Kidney (tissue), 13 donors: ENCODE measurements at regions not wholly inside any gene's neighbourhood (a gene's known extent, or its start where the extent isn't known, plus 50 kb on each side); places are given as distances from the start of the nearest gene placed in this dataset.

ENCODE experiments used
- DNase-seq, 5 donors: peaks; one replicate each; pipeline ENCODE4 v3.0.0-alpha.2; 2013 to 2020
- FAIRE-seq: peaks from 2 replicates; lab custom pipeline; 2012; peaks lifted over from hg19 to GRCh38; lab: Jason Lieb, UNC
- H3K27ac ChIP-seq, 2 donors: one replicate each; pipeline ENCODE4 v1.7.0; 2013; ENCODE audit warnings: low read depth in 2 of 2, low read length in 2 of 2, inconsistent platforms in 1 of 2
- H3K27me3 ChIP-seq: one replicate; pipeline ENCODE4 v1.7.1; 2013; ENCODE audit warnings: low read length, inconsistent platforms; ENCODE audit not compliant: control insufficient read depth, insufficient read depth
- H3K36me3 ChIP-seq, 3 donors: one replicate each; pipeline versions ENCODE4 v1.7.0 to v1.7.1; 2013; ENCODE audit warnings: low read length in 3 of 3, control low read depth in 1 of 3, inconsistent platforms in 1 of 3; ENCODE audit not compliant: insufficient read depth in 3 of 3, control insufficient read depth in 2 of 3
- H3K4me1 ChIP-seq, 3 donors: one replicate each; pipeline versions ENCODE4 v1.7.0 to v1.7.1; 2013; ENCODE audit warnings: low read length in 3 of 3, inconsistent platforms in 1 of 3, low read depth in 1 of 3; ENCODE audit not compliant: control insufficient read depth in 2 of 3, insufficient read depth in 2 of 3
- H3K4me3 ChIP-seq, 3 donors: one replicate each; pipeline versions ENCODE4 v1.7.0 to v1.8.1; 2013; ENCODE audit warnings: low read length in 3 of 3, control low read depth in 1 of 3, inconsistent platforms in 1 of 3
- H3K9ac ChIP-seq, 3 donors: one replicate each; pipeline versions ENCODE4 v1.7.0 to v1.7.1; 2013; ENCODE audit warnings: low read length in 3 of 3, control low read depth in 1 of 3, inconsistent platforms in 1 of 3
- H3K9me3 ChIP-seq, 3 donors: one replicate each; pipeline versions ENCODE4 v1.7.0 to v1.7.1; 2013; ENCODE audit warnings: low read length in 3 of 3, control low read depth in 1 of 3, inconsistent platforms in 1 of 3; ENCODE audit not compliant: control insufficient read depth in 2 of 3, insufficient read depth in 1 of 3
- intact Hi-C: fragments of 100-400 bp; cut with DNase I; formaldehyde crosslinking; loops from one replicate; pipeline ENCODE4 v1.11.1; 2022
- TF ChIP-seq, protein P1 (sequence below): IDR thresholded peaks from 3 replicates; pipeline ENCODE4 v1.5.1; 2012; ENCODE audit warnings: mild to moderate bottlenecking, moderate library complexity, borderline replicate concordance; ENCODE audit not compliant: insufficient read depth; ENCODE audit errors: extremely low read depth
- donor health status: control.
- donor health status: control.
- donor health status: control.
- donor health status: control.
- donor health status: control.
- donor health status: DM: yes; HTN: yes; CAD: no.
- donor health status: Normal renal cell carcinoma (clear cell type).

DNA sequence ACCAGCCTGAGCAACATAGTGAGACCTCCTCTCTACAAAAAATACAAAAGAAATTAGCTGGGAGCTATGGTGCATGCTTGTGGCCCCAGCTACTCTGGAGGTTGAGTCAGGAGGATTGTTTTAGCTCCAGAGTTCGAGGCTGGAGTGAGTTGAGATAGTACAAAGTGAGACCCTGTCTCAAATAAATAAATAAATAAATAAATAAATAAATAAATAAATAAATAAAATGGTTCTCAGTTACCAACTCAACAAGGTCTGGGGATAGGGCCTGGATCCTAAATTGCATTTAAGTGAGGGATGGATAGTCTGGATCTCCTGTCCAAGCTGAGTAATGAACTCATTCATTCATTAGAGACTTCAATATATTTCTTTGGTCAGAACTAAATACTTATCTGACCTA lies 115.7 kb upstream of the IL1RAPL2 start:
- no peak for FAIRE-seq

DNA sequence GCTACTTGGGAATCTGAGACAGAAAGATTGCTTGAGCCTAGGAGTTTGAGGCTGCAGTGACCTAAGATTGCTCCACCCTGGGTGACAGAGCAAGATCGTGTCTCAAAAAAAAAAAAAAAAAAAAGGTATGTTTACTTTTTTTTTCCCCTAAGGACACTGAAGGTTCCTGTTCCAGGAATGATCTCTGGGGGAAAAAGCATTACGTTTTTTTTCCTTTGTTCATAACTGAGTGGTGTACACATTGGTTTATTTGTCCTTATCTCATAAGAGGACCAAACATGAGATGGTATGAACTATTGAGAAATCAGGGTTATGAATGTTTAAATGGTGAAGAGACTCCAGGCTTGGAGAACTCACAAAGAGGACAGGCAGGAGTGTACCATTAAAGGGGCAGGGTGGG lies 120.4 kb upstream of the IL1RAPL2 start:
- no peaks in the 10 kb centered on the region for H3K4me1 ChIP-seq
- FAIRE-seq = no peak
- TF ChIP-seq, protein P1, sequence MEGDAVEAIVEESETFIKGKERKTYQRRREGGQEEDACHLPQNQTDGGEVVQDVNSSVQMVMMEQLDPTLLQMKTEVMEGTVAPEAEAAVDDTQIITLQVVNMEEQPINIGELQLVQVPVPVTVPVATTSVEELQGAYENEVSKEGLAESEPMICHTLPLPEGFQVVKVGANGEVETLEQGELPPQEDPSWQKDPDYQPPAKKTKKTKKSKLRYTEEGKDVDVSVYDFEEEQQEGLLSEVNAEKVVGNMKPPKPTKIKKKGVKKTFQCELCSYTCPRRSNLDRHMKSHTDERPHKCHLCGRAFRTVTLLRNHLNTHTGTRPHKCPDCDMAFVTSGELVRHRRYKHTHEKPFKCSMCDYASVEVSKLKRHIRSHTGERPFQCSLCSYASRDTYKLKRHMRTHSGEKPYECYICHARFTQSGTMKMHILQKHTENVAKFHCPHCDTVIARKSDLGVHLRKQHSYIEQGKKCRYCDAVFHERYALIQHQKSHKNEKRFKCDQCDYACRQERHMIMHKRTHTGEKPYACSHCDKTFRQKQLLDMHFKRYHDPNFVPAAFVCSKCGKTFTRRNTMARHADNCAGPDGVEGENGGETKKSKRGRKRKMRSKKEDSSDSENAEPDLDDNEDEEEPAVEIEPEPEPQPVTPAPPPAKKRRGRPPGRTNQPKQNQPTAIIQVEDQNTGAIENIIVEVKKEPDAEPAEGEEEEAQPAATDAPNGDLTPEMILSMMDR = no peak

More for the DNA sequence above, 115.7 kb upstream of the IL1RAPL2 start:
- H3K27ac ChIP-seq = no peak overlapping the region
- no peak for DNase-seq
- no peaks in the 10 kb centered on the region for H3K36me3 ChIP-seq
- TF ChIP-seq, protein P1 = no peak
- H3K9me3 ChIP-seq = no peaks in the 10 kb centered on the region
- H3K27me3 ChIP-seq = peaks cover 5% of the 10 kb centered on the region
- no peak overlapping the region for H3K9ac ChIP-seq
- intact Hi-C loops = no loop called here
- H3K4me3 ChIP-seq = no peak overlapping the region
- H3K4me1 ChIP-seq = no peaks in the 10 kb centered on the region

DNA sequence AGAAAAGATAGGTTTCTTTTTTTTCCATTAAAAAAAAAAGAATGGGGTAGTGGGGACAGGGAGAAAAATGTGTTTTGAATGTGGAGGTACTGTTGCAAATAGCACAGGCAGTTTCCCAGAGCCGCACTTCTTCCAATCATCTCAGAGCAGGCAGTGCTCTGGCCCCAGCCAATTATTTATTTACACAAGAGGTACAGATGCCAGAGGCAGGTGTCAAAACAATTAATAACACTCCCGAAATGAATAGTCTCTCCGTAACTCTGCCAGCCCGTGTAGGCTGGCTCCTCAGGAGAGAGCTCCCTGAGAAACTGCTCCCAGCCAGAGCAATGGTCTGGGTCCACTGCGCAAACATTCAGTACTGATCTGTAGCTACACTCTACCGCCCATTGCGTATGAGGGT lies 130.8 kb upstream of the IL1RAPL2 start:
- intact Hi-C loops = no loop called here
- Histone ChIP-seq H3K4me1 (no peaks in the 10 kb centered on the region), H3K9ac (no peak overlapping the region), H3K36me3 (no peaks in the 10 kb centered on the region), H3K27ac (no peak overlapping the region), H3K27me3 (no peaks in the 10 kb centered on the region), H3K9me3 (no peaks in the 10 kb centered on the region), H3K4me3 (no peak overlapping the region)
- no peak for DNase-seq
- TF ChIP-seq, protein P1 = no peak
- no peak for FAIRE-seq

More for the DNA sequence above, 120.4 kb upstream of the IL1RAPL2 start:
- intact Hi-C loops = no loop called here
- peaks cover 5% of the 10 kb centered on the region for H3K27me3 ChIP-seq
- H3K36me3 ChIP-seq = no peaks in the 10 kb centered on the region
- H3K4me3 ChIP-seq = no peak overlapping the region
- H3K9me3 ChIP-seq = no peaks in the 10 kb centered on the region
- no peak overlapping the region for H3K27ac ChIP-seq
- DNase-seq = no peak
- no peak overlapping the region for H3K9ac ChIP-seq

DNA sequence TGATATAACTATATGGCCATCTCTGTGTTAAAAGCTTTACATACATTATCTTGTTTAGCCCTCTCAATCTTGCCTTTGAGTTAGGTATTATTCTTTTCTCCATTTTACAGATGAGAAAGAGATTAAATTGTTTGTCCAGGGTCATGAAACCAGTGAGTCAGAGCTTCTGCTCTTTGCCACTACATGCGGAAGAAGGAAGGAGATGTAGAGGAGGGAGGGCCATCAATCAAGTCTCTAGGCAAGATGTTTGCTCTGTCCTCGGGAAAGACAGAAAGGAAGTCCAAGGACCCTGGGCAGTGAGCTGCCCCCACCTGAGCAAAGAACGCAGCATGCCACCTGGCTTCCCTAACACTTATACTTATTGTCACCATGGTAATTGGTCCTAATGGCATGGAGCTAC lies 133.7 kb upstream of the IL1RAPL2 start:
- no peak for FAIRE-seq
- intact Hi-C loops = no loop called here

More for the DNA sequence above, 133.7 kb upstream of the IL1RAPL2 start:
- no peak overlapping the region for H3K9ac ChIP-seq
- H3K27me3 ChIP-seq = no peaks in the 10 kb centered on the region
- H3K9me3 ChIP-seq = no peaks in the 10 kb centered on the region
- H3K27ac ChIP-seq = no peak overlapping the region
- H3K4me3 ChIP-seq = no peak overlapping the region
- no peak for DNase-seq
- H3K4me1 ChIP-seq = no peaks in the 10 kb centered on the region
- TF ChIP-seq, protein P1 = no peak
- H3K36me3 ChIP-seq = no peaks in the 10 kb centered on the region
